GM12878 (cell line): ENCODE measurements at regions not wholly inside any gene's neighbourhood (a gene's known extent, or its start where the extent isn't known, plus 50 kb on each side); places are given as distances from the start of the nearest gene placed in this dataset.

ENCODE experiments used
- ATAC-seq: fragments of 200-7000 bp; cut with Tn5 transposase; 3 replicates; pipeline ENCODE4 v1.9.1; 2020; ENCODE audit warnings: mild to moderate bottlenecking, moderate library complexity
- BruUV-seq: library from RNA; stranded (reverse); fragments of 400-500 nt; replicated peaks from 2 replicates; lab custom pipeline; 2021; lab: Mats Ljungman, UMichigan
- CTCF ChIA-PET: fragments of 300-600 bp; sonication (Branson Sonifier 250); formaldehyde crosslinking; extraction: SDS; loops from one replicate; lab custom pipeline; 2021; ENCODE audit warnings: inconsistent platforms; lab: Yijun Ruan, JAX
- POLR2A ChIA-PET: fragments of 350-600 bp; formaldehyde crosslinking; extraction: SDS; loops from one replicate; lab custom pipeline; 2021; ENCODE audit warnings: inconsistent platforms; lab: Charles Lee
- RAD21 ChIA-PET: fragments of 300-600 bp; sonication (Branson Sonifier 250); formaldehyde crosslinking; loops from one replicate; lab custom pipeline; 2023; ENCODE audit warnings: antibody characterized with exemption; ENCODE audit not compliant: unreplicated experiment; lab: Charles Lee
- SMC1A ChIA-PET: fragments of 300-600 bp; sonication (Branson Sonifier 250); formaldehyde crosslinking; loops from one replicate; lab custom pipeline; 2023; ENCODE audit not compliant: unreplicated experiment, uncharacterized antibody; lab: Charles Lee
- DNase-seq: peaks from one replicate; pipeline ENCODE4 v3.0.0-alpha.2; 2011; ENCODE audit warnings: low read depth, low spot score
- FAIRE-seq: peaks from 3 replicates; lab custom pipeline; 2011; peaks lifted over from hg19 to GRCh38; lab: Jason Lieb, UNC
- H2AFZ ChIP-seq: 2 replicates; pipeline ENCODE4 v1.6.0; 2011; ENCODE audit warnings: low read depth, low read length, control low read depth; ENCODE audit not compliant: control insufficient read depth
- H3K27ac ChIP-seq: 2 replicates; pipeline ENCODE4 v1.5.1; 2011; ENCODE audit warnings: control low read depth; ENCODE audit not compliant: control insufficient read depth, insufficient read depth
- H3K27me3 ChIP-seq, 2 experiments: replicated peaks in 1 of 2; 2 replicates each; pipeline versions ENCODE4 v1.6.0 to v1.6.1; 2011; ENCODE audit warnings: low read length in 1 of 2; ENCODE audit not compliant: control insufficient read depth in 2 of 2, insufficient read depth in 2 of 2
- H3K36me3 ChIP-seq, 2 experiments: 2 replicates each; pipeline ENCODE4 v1.5.1; 2011; ENCODE audit warnings: low read length in 1 of 2; ENCODE audit not compliant: control insufficient read depth in 2 of 2, insufficient read depth in 2 of 2
- H3K4me1 ChIP-seq: 2 replicates; pipeline ENCODE4 v1.6.1; 2011; ENCODE audit warnings: mild to moderate bottlenecking, low read length, moderate library complexity, mixed read lengths; ENCODE audit not compliant: control insufficient read depth, insufficient read depth
- H3K4me2 ChIP-seq: 2 replicates; pipeline ENCODE4 v1.6.0; 2011; ENCODE audit warnings: control low read depth; ENCODE audit not compliant: control insufficient read depth, insufficient read depth
- H3K4me3 ChIP-seq: fragments of 200-600 bp; sonication (generic); 2 replicates; pipeline ENCODE4 v1.5.1; 2016
- H3K79me2 ChIP-seq: 2 replicates; pipeline ENCODE4 v1.6.0; 2011; ENCODE audit warnings: low read length; ENCODE audit not compliant: control insufficient read depth, insufficient read depth
- H3K9ac ChIP-seq: 2 replicates; pipeline ENCODE4 v1.8.0; 2011; ENCODE audit warnings: low read length, control low read depth, mixed read lengths; ENCODE audit not compliant: control insufficient read depth, insufficient read depth
- H3K9me3 ChIP-seq: replicated peaks from 3 replicates; pipeline ENCODE4 v1.5.1; 2011; ENCODE audit warnings: mild to moderate bottlenecking, low read length; ENCODE audit not compliant: control insufficient read depth, insufficient read depth
- H4K20me1 ChIP-seq: 2 replicates; pipeline ENCODE4 v1.6.0; 2011; ENCODE audit not compliant: control insufficient read depth, insufficient read depth
- CTCF ChIP-seq, 3 experiments: IDR thresholded peaks in 2 of 3; conservative IDR thresholded peaks in 1 of 3; 2 replicates each; pipeline ENCODE4 v1.5.1; 2011; ENCODE audit warnings: low read depth in 3 of 3, low read length in 3 of 3, mild to moderate bottlenecking in 3 of 3, control low read depth in 2 of 3, moderate library complexity in 2 of 3, inconsistent platforms in 1 of 3, mixed read lengths in 1 of 3; ENCODE audit not compliant: control insufficient read depth in 2 of 3, insufficient read depth in 1 of 3; ENCODE audit errors: extremely low read depth in 1 of 3
- ELK1 ChIP-seq: IDR thresholded peaks from 2 replicates; pipeline ENCODE4 v1.6.1; 2012; ENCODE audit warnings: low read depth, low read length, improper control_type of control experiment
- RBBP5 ChIP-seq: fragments of 200-600 bp; sonication (generic); conservative IDR thresholded peaks from 2 replicates; pipeline ENCODE4 v1.6.1; 2016
- WGBS: methylation state at CpG from one replicate; pipeline ENCODE4 v1.1.6; 2016; ENCODE audit warnings: low lambda C conversion rate; ENCODE audit not compliant: insufficient replicate concordance, insufficient coverage; ENCODE audit errors: missing lambda C conversion rate; 5-methylcytosine and 5-hydroxymethylcytosine counted together
- in situ Hi-C: fragments of 300-500 bp; cut with MboI; formaldehyde crosslinking; loops from 9 replicates; pipeline ENCODE4 v1.14.3; 2018; ENCODE audit warnings: mixed read lengths
- intact Hi-C: fragments of 100-400 bp; cut with micrococcal nuclease; formaldehyde crosslinking; loops from one replicate; pipeline ENCODE4 v1.14.2; 2022; ENCODE audit not compliant: unreplicated experiment

- TF ChIP-seq ELK1, result no peak
These were observed 69.1 kb upstream of the SSTR1 start (continued) for GRCh38 chr14:38138473-38139138.

GRCh38 chr14:38139926-38140325 lies 67.8 kb upstream of the SSTR1 start:
- no peaks in the 10 kb centered on the region for H3K79me2 ChIP-seq
- no peak overlapping the region for H3K4me2 ChIP-seq
- no peak for DNase-seq
- 3% methylated on average over 2 of the region's 2 CpGs for WGBS
- no peak overlapping the region for H3K27ac ChIP-seq
- no TSS peak for BruUV-seq
- TF ChIP-seq RBBP5 (no peak), CTCF (IDR thresholded peaks at IDR 0.05 in 2 of 3, conservative IDR thresholded peaks at IDR 0.05 in 1 of 3; ENCODE audit: control insufficient read depth in 2 of 3, extremely low read depth in 1 of 3, insufficient read depth in 1 of 3, low read depth in 3 of 3, low read length in 3 of 3) (no peak)
- no peaks in the 10 kb centered on the region for H3K36me3 ChIP-seq
- no peaks in the 10 kb centered on the region for H4K20me1 ChIP-seq
- ChIA-PET RAD21 (no interaction called here), CTCF (interaction anchor here (1.5 kb wide), 1 partner anchor 9 kb away, joined by 3 read pairs; no protein-coding TSS in a partner anchor), POLR2A (no interaction called here), SMC1A (no interaction called here)
- no peaks in the 10 kb centered on the region for H3K4me1 ChIP-seq
- no peaks in the 10 kb centered on the region for H3K27me3 ChIP-seq
- H3K9ac ChIP-seq, result no peak overlapping the region
- no peak for FAIRE-seq
- no peak overlapping the region for H2AFZ ChIP-seq
- in situ Hi-C loops, result no loop called here
- no peak overlapping the region for H3K4me3 ChIP-seq
- ATAC-seq, result no peak
- intact Hi-C loops, result no loop called here
- H3K9me3 ChIP-seq, result no peaks in the 10 kb centered on the region
